ENCODE measurements at regions not wholly inside any gene's neighbourhood (a gene's known extent, or its start where the extent isn't known, plus 50 kb on each side); places are given as distances from the start of the nearest gene placed in this dataset.

DNA sequence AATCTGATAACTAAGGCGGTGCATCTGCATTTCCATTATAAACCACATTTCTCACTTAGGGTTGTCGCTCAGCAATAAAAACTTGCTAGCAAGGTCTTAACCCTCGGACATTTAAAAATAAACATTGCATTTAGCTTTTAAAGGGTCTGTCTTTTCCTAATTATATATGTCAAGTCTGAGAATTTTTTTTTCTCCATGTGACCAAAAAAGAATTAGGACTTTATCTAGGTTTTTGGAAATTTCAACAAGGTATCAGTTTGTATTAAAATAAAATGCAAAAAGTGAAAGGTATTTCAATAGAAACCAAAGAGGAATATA, 198.1 kb downstream of the FOXA2 start:
- TF ChIP-seq CTCF (IDR thresholded peaks at IDR 0.05) (no peak), POLR2A (IDR thresholded peaks at IDR 0.05) (no peak)
- Histone ChIP-seq H3K36me3 (no peaks in the 10 kb centered on the region), H3K27ac (no peak overlapping the region), H3K27me3 (peaks cover 0 to 24% (median 0%) of the 10 kb centered on the region in 3 donors), H3K4me1 (peaks cover 0 to 6% (median 0%) of the 10 kb centered on the region in 4 donors), H3K9me3 (no peaks in the 10 kb centered on the region), H3K4me3 (no peak overlapping the region)
- WGBS, 5 donors = 19 to 44% (median 31%) methylated on average over 3 of the region's 3 CpGs
- intact Hi-C loops (cut with DNase I; ENCODE audit: low total_unique reads) = no loop called here
- DNase-seq = no peak

DNA sequence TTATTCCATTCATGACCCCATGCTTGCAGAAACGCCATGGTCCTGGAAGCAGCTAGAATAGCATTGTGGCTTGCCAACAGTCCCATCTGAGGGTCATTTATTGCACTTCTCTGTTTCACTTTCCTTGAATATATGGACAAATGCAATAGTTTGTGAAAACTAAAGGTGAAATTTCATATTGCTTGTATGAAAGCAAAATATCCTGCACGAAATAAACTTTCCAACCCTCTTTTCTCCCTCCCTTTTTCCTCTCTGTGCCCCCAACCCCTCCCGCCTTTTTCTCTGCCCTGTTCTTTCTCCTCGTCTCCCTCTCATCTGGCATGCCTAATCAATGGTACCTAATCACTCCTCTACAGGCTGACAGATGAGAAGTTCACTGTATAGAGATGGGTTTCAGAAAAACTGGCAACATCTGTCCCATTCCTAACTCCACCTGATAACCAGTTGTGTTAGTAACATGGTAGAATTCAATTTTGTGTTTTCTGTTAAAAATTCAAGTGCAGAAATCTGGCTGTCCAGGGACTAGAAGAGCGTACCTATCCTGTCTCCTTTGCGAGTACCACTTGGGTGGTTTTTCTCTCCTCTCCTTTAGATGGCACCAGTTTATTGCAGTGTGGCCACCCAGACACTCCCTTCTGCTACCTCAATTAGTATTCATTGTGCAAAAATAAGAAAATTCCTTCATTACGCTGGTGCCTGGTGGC, 198.6 kb downstream of the FOXA2 start:
- TF ChIP-seq POLR2A (IDR thresholded peaks at IDR 0.05) (no peak), CTCF (IDR thresholded peaks at IDR 0.05) (peak in 4 of 7 experiments; percentile 14 to 56 (median 38))
- no peaks in the 10 kb centered on the region for H3K36me3 ChIP-seq
- no peak overlapping the region for H3K4me3 ChIP-seq
- H3K27me3 ChIP-seq = peaks cover 0 to 24% (median 0%) of the 10 kb centered on the region in 3 donors
- H3K9me3 ChIP-seq = no peaks in the 10 kb centered on the region
- peak; percentile 34 to 67 for DNase-seq
- H3K4me1 ChIP-seq = peaks cover 0 to 6% (median 0%) of the 10 kb centered on the region in 4 donors
- H3K27ac ChIP-seq = no peak overlapping the region
- 41 to 50% (median 48%) methylated on average over 7 of the region's 7 CpGs for WGBS, 5 donors
- intact Hi-C loops (cut with DNase I; ENCODE audit: low total_unique reads) = no loop called here

- peaks cover 0 to 4% (median 0%) of the 10 kb centered on the region in 4 donors for H3K4me1 ChIP-seq
- no peaks in the 10 kb centered on the region for H3K9me3 ChIP-seq
- H3K36me3 ChIP-seq = no peaks in the 10 kb centered on the region
- H3K27me3 ChIP-seq = peaks cover 0 to 24% (median 0%) of the 10 kb centered on the region in 3 donors
- H3K4me3 ChIP-seq = no peak overlapping the region
- intact Hi-C loops (cut with DNase I; ENCODE audit: low total_unique reads) = no loop called here
- no peak overlapping the region for H3K27ac ChIP-seq
- no peak for DNase-seq
- WGBS, 5 donors = 66 to 92% (median 83%) methylated on average over 3 of the region's 3 CpGs
- TF ChIP-seq EP300 (IDR thresholded peaks at IDR 0.05) (no peak), POLR2A (IDR thresholded peaks at IDR 0.05) (no peak), POLR2AphosphoS5 (IDR thresholded peaks at IDR 0.05) (no peak), CTCF (IDR thresholded peaks at IDR 0.05) (no peak)
Observed at GRCh38 chr20:22384978-22385377, 199.4 kb downstream of the FOXA2 start.

GRCh38 chr20:22383156-22383555, 201.2 kb downstream of the FOXA2 start:
- no peak overlapping the region for H3K27ac ChIP-seq
- no peaks in the 10 kb centered on the region for H3K36me3 ChIP-seq
- H3K4me1 ChIP-seq = no peaks in the 10 kb centered on the region
- no peak for TF ChIP-seq POLR2A (IDR thresholded peaks at IDR 0.05)
- no peak for TF ChIP-seq EP300 (IDR thresholded peaks at IDR 0.05)
- no peak for TF ChIP-seq CTCF (IDR thresholded peaks at IDR 0.05)
- TF ChIP-seq POLR2AphosphoS5 (IDR thresholded peaks at IDR 0.05) = no peak
- no peak for DNase-seq
- H3K27me3 ChIP-seq = peaks cover 0 to 22% (median 0%) of the 10 kb centered on the region in 3 donors
- H3K9me3 ChIP-seq = no peaks in the 10 kb centered on the region
- WGBS, 5 donors = 84 to 92% (median 92%) methylated on average over 4 of the region's 4 CpGs
- intact Hi-C loops (cut with DNase I; ENCODE audit: low total_unique reads) = no loop called here
- H3K4me3 ChIP-seq = no peak overlapping the region

Data from stomach (tissue), 8 donors.